Keratinocyte (primary cell): ENCODE measurements at regions not wholly inside any gene's neighbourhood (a gene's known extent, or its start where the extent isn't known, plus 50 kb on each side); places are given as distances from the start of the nearest gene placed in this dataset.
"Not testable (repeated sequence)": the region's sequence is repeated elsewhere in the genome, so short reads cannot be mapped to it uniquely, and the experiment has no call there.

Experiments used
- DNase-seq: peaks from one replicate; pipeline ENCODE4 v3.0.0-alpha.2; 2011; ENCODE audit warnings: low read depth, missing footprints, low spot score
- FAIRE-seq: peaks from 2 replicates; lab custom pipeline; 2011; peaks lifted over from hg19 to GRCh38; lab: Jason Lieb, UNC
- H2AFZ ChIP-seq: 2 replicates; pipeline ENCODE4 v1.6.0; 2012; ENCODE audit warnings: low read length, control low read depth, inconsistent platforms; ENCODE audit not compliant: control insufficient read depth
- H3K27ac ChIP-seq: 2 replicates; pipeline ENCODE4 v1.5.1; 2011; ENCODE audit warnings: low read length; ENCODE audit not compliant: control insufficient read depth, insufficient read depth
- H3K27me3 ChIP-seq: 3 replicates; pipeline ENCODE4 v1.6.0; 2011; ENCODE audit warnings: low read length; ENCODE audit not compliant: control insufficient read depth, insufficient read depth; ENCODE audit errors: extremely low read depth
- H3K36me3 ChIP-seq, 2 experiments: 2 replicates in 1 of 2; 3 replicates in 1 of 2; pipeline ENCODE4 v1.5.1; 2011; ENCODE audit warnings: low read length in 2 of 2, mild to moderate bottlenecking in 1 of 2; ENCODE audit not compliant: control insufficient read depth in 2 of 2, insufficient read depth in 2 of 2; ENCODE audit errors: extremely low read depth in 1 of 2
- H3K4me1 ChIP-seq: 3 replicates; pipeline ENCODE4 v1.5.1; 2011; ENCODE audit warnings: low read length; ENCODE audit not compliant: control insufficient read depth, insufficient read depth; ENCODE audit errors: extremely low read depth
- H3K4me2 ChIP-seq: 3 replicates; pipeline ENCODE4 v1.6.0; 2011; ENCODE audit warnings: low read depth, low read length; ENCODE audit not compliant: control insufficient read depth, insufficient read depth; ENCODE audit errors: extremely low read depth
- H3K4me3 ChIP-seq, 3 experiments: fragments of 200-600 bp in 1 of 3; sonication (generic) in 1 of 3; 2 replicates in 2 of 3; 3 replicates in 1 of 3; pipeline ENCODE4 v1.5.1; 2011 to 2016; ENCODE audit warnings: low read length in 3 of 3, mild to moderate bottlenecking in 3 of 3, control low read depth in 2 of 3, inconsistent platforms in 1 of 3, low read depth in 1 of 3, mixed read lengths in 1 of 3, mixed run types in 1 of 3, moderate library complexity in 1 of 3; ENCODE audit not compliant: control insufficient read depth in 2 of 3, insufficient read depth in 2 of 3; ENCODE audit errors: extremely low read depth in 1 of 3
- H3K79me2 ChIP-seq: 2 replicates; pipeline ENCODE4 v1.6.0; 2012; ENCODE audit warnings: low read length; ENCODE audit not compliant: control insufficient read depth, insufficient read depth
- H3K9ac ChIP-seq: 3 replicates; pipeline ENCODE4 v1.6.0; 2011; ENCODE audit warnings: low read length; ENCODE audit not compliant: control insufficient read depth, insufficient read depth; ENCODE audit errors: extremely low read depth
- H3K9me1 ChIP-seq: 3 replicates; pipeline ENCODE4 v1.6.0; 2011; ENCODE audit warnings: low read length; ENCODE audit not compliant: control insufficient read depth, insufficient read depth; ENCODE audit errors: extremely low read depth
- H3K9me3 ChIP-seq: 2 replicates; pipeline ENCODE4 v1.5.1; 2012; ENCODE audit warnings: low read depth, low read length; ENCODE audit not compliant: control insufficient read depth
- H4K20me1 ChIP-seq: 3 replicates; pipeline ENCODE4 v1.6.0; 2011; ENCODE audit warnings: low read length; ENCODE audit not compliant: control insufficient read depth, insufficient read depth; ENCODE audit errors: extremely low read depth
- EZH2 ChIP-seq: IDR thresholded peaks from one replicate; pipeline ENCODE4 v1.6.1; 2012; ENCODE audit warnings: inconsistent platforms, mild to moderate bottlenecking, low read length, moderate library complexity
- dilution Hi-C: fragments of 300-500 bp; cut with MboI; formaldehyde crosslinking; loops from one replicate; pipeline ENCODE4 v1.7.0; 2020; ENCODE audit warnings: low sequenced_read_pairs; ENCODE audit not compliant: extremely low pct_ligation_motif_present
- TF ChIP-seq, protein P1 (sequence below), 3 experiments: IDR thresholded peaks in 1 of 3; conservative IDR thresholded peaks in 1 of 3; optimal IDR thresholded peaks in 1 of 3; 2 replicates in 2 of 3; 3 replicates in 1 of 3; pipeline versions ENCODE3 to v1.5.1; 2011; ENCODE audit warnings: low read length in 3 of 3, mild to moderate bottlenecking in 3 of 3, moderate library complexity in 2 of 3, control low read depth in 1 of 3, inconsistent platforms in 1 of 3; ENCODE audit not compliant: insufficient read depth in 2 of 3; ENCODE audit errors: extremely low read depth in 1 of 3

DNA sequence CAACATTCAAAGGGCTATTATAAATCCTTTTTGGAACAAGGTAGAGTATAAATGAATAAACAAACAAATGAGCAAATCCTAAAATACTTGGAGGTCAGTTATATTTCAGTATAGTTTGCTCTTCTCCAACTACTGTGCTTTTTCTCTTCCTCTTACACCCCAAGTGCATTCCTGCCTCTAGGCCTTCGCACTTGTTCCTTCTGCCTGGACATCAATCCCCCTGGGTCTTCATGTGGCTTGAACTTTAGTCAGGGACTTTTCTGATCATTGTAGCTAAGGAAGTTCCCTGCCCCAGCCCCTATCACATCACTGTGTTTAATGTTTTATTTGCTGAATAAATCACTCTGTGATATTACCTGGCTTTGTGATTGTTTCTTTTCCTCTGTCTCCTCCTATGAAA lies 418.2 kb upstream of the HNRNPA3 start:
- dilution Hi-C loops, result no loop called here
- H3K4me2 ChIP-seq, result no peak overlapping the region
- no peak for FAIRE-seq

DNA sequence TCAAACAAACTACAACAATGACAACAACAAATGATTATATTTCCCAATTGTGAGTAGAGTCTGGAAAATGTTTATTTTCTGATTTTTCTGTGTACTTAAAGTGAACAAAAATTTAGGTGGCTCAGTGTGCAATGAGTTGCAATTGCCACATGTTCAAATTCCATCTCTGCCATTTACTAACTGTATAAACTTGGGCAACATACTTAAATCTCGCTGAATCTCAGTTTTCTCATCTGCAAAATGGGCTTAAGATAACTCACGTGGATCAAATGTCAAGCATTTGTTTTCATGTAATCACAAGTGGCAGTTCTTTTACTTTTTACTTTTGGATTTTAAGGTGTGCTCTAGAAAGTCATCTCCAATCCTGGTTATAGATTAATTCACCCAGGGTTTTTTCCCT lies 416.8 kb upstream of the HNRNPA3 start:
- no peaks in the 10 kb centered on the region for H3K4me1 ChIP-seq
- TF ChIP-seq EZH2, result no peak
- TF ChIP-seq, protein P1, sequence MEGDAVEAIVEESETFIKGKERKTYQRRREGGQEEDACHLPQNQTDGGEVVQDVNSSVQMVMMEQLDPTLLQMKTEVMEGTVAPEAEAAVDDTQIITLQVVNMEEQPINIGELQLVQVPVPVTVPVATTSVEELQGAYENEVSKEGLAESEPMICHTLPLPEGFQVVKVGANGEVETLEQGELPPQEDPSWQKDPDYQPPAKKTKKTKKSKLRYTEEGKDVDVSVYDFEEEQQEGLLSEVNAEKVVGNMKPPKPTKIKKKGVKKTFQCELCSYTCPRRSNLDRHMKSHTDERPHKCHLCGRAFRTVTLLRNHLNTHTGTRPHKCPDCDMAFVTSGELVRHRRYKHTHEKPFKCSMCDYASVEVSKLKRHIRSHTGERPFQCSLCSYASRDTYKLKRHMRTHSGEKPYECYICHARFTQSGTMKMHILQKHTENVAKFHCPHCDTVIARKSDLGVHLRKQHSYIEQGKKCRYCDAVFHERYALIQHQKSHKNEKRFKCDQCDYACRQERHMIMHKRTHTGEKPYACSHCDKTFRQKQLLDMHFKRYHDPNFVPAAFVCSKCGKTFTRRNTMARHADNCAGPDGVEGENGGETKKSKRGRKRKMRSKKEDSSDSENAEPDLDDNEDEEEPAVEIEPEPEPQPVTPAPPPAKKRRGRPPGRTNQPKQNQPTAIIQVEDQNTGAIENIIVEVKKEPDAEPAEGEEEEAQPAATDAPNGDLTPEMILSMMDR (optimal IDR thresholded peaks at IDR 0.05 in 1 of 3, IDR thresholded peaks at IDR 0.05 in 1 of 3, conservative IDR thresholded peaks at IDR 0.05 in 1 of 3; ENCODE audit: extremely low read depth in 1 of 3, insufficient read depth in 2 of 3, low read length in 3 of 3), result no peak
- no peak for DNase-seq
- H3K4me2 ChIP-seq, result no peak overlapping the region
- dilution Hi-C loops, result no loop called here
- no peaks in the 10 kb centered on the region for H3K9me3 ChIP-seq
- FAIRE-seq, result no peak
- H3K79me2 ChIP-seq, result no peaks in the 10 kb centered on the region
- H3K27me3 ChIP-seq, result no peaks in the 10 kb centered on the region
- no peak overlapping the region for H3K4me3 ChIP-seq
- H4K20me1 ChIP-seq, result no peaks in the 10 kb centered on the region
- H3K27ac ChIP-seq, result no peak overlapping the region
- H3K36me3 ChIP-seq, result no peaks in the 10 kb centered on the region
- H3K9me1 ChIP-seq, result no peaks in the 10 kb centered on the region
- no peak overlapping the region for H3K9ac ChIP-seq
- no peak overlapping the region for H2AFZ ChIP-seq

More for the DNA sequence above, 418.2 kb upstream of the HNRNPA3 start:
- no peaks in the 10 kb centered on the region for H3K4me1 ChIP-seq
- H3K36me3 ChIP-seq, result no peaks in the 10 kb centered on the region
- H3K9me3 ChIP-seq, result no peaks in the 10 kb centered on the region
- no peaks in the 10 kb centered on the region for H3K9me1 ChIP-seq
- no peak overlapping the region for H2AFZ ChIP-seq
- H3K9ac ChIP-seq, result no peak overlapping the region
- no peaks in the 10 kb centered on the region for H3K27me3 ChIP-seq
- H3K4me3 ChIP-seq, result no peak overlapping the region
- DNase-seq, result no peak
- H3K27ac ChIP-seq, result no peak overlapping the region
- no peaks in the 10 kb centered on the region for H3K79me2 ChIP-seq
- no peak for TF ChIP-seq EZH2
- TF ChIP-seq, protein P1 (optimal IDR thresholded peaks at IDR 0.05 in 1 of 3, IDR thresholded peaks at IDR 0.05 in 1 of 3, conservative IDR thresholded peaks at IDR 0.05 in 1 of 3; ENCODE audit: extremely low read depth in 1 of 3, insufficient read depth in 2 of 3, low read length in 3 of 3), result no peak
- no peaks in the 10 kb centered on the region for H4K20me1 ChIP-seq

DNA sequence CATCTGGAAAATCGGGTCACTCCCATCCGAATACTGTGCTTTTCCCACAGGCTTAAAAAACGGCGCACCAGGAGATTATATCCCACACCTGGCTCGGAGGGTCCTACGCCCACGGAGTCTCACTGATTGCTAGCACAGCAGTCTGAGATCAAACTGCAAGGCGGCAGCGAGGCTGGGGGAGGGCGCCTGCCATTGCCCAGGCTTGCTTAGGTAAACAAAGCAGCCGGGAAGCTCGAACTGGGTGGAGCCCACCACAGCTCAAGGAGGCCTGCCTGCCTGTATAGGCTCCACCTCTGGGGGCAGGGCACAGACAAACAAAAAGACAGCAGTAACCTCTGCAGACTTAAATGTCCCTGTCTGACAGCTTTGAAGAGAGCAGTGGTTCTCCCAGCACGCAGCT lies 415.9 kb upstream of the HNRNPA3 start:
- H2AFZ ChIP-seq, H3K9me1 ChIP-seq, H3K27me3 ChIP-seq, dilution Hi-C loops, FAIRE-seq, H3K27ac ChIP-seq, H3K36me3 ChIP-seq, DNase-seq, H4K20me1 ChIP-seq, H3K4me1 ChIP-seq, H3K4me2 ChIP-seq, H3K9me3 ChIP-seq, H3K4me3 ChIP-seq, H3K9ac ChIP-seq, H3K79me2 ChIP-seq: not testable (repeated sequence)
